ENCODE measurements at regions not wholly inside any gene's neighbourhood (a gene's known extent, or its start where the extent isn't known, plus 50 kb on each side); places are given as distances from the start of the nearest gene placed in this dataset.
"Not testable (repeated sequence)": the region's sequence is repeated elsewhere in the genome, so short reads cannot be mapped to it uniquely, and the experiment has no call there.

GRCh38 chr1:177464686-177465085 is 293.9 kb downstream of the BRINP2 start:
- DNase-seq: no peak

DNA sequence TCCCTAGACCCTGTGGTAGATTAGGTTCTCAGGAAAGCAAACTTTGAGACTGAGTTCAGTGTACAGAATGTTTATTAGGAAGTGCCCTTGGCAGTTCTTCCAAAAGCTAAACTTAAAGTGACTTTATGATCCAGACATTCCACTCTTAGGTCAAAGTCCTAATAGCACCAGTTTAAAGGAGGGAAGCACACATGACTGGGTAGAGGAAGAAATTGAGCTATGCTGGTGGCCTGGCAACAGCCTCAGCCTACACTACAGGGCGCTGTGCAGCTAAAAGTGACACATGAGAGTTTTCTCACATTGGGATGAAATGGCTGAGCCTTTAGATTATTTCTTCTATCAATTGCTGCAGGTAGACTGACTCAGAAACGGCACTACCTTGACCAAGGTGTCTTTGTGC is 280.4 kb downstream of the BRINP2 start:
- DNase-seq: no peak

DNA sequence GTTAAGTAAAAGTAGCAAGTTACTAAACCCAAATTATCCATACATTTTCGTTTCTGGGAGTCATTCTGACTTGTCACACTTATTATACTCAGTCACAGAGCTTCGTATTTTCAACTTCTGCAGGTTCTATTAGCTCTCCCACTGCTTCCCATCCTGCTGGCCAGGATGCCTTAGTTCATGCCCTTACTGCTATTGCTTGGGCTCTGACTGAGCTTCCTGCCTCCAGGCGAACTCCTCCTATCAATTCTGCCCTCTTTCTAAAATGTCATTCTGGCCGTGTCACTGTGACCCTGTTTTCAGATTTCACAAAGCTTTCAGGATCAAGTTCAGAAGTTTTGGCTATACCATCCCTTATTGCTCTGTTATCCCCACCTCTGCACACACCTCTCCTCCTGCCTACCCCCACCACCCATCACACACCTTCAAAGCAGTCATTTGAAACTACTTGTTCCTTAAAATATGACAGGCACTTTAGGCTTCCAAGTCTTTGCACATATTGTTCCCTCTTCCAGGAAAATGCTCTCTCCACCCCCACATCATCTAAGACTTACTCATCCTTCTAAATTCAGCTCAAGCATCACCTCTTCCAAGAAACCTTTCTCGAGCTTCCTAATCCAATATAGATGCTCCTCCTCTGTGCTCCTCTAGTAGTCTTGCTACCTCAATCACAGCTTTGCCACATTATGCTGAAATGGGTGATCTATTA is 278.0 kb downstream of the BRINP2 start:
- DNase-seq: no peak

GRCh38 chr1:177448036-177448615 is 277.4 kb downstream of the BRINP2 start:
- no peak for DNase-seq

DNA sequence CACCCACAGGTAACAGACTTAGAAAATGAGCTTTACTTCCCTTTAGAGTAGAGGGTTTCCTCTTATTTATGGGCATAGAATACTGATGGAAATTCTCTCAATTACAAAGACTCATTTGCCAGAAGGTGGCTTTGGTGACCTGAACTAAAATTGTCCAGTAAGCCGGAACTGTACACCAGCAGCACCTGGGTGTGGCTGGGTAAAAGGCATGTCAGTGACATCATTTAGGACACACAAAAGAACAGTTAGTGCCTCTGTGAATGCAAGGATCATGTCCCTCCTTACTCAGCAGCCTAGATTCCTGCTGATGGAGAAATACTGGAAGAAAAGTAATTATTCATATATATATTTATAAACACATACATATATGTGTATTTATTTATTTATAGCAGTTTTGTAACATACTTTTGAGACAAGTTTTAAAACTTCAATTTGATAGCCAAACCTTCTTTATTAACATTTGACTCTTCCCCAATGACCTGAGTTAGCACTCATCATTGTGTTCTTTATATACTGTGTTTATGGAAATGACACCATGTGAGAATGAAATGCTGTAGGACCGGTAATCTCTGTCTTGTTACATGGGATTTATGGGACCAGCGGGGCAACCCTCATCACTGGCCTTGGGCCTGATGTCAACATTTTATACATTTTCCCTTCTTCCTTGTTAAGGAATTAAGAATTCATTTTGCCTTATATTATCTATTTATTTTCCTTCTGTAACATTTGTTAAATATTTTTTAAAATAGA is 274.4 kb downstream of the BRINP2 start:
- no peak for DNase-seq

DNA sequence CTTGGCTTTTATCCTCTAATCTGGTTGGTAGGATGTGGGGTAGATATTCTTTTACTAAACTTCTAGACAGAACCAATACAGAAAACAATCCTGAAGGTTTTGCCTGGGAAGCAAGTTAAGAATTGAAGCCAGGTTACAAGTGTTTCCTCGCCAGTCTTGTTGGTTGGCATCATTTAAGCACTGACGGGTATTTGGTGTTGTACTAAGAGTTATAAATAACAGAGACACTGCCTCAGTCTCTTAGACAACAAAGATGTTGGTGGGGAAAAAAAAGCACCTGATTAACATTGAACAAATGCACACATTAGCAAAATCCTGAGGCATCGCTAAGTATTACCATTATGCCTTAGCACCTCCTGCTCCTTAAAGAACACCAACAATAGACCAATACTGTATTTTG is 272.2 kb downstream of the BRINP2 start:
- no peak for DNase-seq

DNA sequence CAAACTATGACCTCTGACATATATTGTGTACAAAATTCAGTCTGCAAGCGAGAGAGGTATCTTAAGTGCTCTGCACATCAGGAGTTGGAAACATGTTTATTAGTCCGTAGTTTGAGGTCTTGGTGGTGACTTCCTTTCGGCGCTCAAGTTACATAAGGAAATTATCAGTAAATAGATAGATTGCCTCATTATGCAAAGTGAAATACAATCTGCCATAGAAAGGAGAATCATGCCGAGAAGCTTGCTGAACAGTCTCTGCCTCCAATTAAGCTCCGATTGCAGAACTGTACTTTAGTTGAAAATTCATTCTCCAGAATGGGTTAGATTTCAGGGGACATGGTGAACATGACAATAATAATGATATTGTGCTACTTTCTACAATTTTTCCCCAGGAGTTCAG is 271.8 kb downstream of the BRINP2 start:
- DNase-seq: no peak

- no peak for DNase-seq
These were observed 270.5 kb downstream of the BRINP2 start for GRCh38 chr1:177441281-177441680.

- DNase-seq: no peak
These were observed 270.1 kb downstream of the BRINP2 start for GRCh38 chr1:177440821-177441220.

GRCh38 chr1:177439301-177439700 is 268.5 kb downstream of the BRINP2 start:
- DNase-seq: no peak

GRCh38 chr1:177435364-177435763 is 264.6 kb downstream of the BRINP2 start:
- DNase-seq: no peak

DNA sequence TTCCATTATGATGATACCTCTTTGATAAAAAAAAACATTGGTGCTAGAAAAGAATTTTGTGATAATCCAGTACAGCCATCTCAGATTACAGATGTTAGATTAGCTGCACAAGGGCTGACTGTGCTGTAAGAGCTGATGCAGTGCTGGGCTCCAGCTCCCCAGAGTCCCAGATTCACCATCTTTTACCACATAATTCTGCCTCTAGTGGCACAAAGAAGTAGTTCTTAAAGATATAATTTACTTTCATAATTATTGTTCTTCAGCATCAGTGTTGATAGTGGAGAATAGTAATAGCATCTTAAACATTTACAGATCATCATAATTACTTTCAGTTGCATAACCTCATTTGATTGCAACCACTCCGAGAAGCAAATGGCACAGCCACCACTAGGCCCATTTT is 262.1 kb downstream of the BRINP2 start:
- DNase-seq: no peak

GRCh38 chr1:177431123-177431522 is 260.4 kb downstream of the BRINP2 start:
- no peak for DNase-seq

DNA sequence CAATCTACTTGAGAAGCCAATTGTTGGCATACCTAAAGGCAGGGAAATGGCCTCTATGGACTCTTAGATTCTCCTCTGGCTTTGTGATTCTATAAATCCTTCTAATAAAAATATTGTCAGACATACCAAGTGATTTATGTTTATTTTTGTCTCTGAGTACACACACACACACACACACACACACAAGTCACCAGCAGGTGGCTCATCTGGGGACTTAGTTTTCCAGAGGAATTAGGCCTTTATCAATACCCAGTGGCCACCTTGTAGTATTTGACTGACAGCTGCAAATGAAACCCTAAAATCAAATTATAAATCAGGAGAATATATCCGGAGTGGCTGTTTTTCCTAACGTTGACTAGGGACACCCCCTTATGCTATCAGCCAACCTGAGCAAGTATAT is 258.5 kb downstream of the BRINP2 start:
- no peak for DNase-seq

DNA sequence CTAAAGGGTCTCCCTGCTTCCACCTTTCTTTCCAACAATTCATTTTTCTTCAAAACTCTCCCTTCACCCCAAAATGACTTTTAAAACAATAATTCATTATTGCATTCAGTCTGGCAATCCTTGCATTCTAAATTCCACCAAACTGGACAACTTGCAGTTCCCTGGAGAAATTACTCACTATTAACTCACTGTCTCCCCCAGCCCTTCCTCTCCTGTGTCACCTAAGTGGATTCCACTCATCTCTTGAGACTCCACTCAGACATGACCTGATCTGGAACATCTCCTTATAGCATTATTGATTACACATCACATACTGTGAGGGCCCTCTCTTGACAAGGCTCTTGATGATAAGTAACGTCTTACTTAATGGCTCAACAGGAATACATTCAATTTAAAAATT is 257.1 kb downstream of the BRINP2 start:
- no peak for DNase-seq

DNA sequence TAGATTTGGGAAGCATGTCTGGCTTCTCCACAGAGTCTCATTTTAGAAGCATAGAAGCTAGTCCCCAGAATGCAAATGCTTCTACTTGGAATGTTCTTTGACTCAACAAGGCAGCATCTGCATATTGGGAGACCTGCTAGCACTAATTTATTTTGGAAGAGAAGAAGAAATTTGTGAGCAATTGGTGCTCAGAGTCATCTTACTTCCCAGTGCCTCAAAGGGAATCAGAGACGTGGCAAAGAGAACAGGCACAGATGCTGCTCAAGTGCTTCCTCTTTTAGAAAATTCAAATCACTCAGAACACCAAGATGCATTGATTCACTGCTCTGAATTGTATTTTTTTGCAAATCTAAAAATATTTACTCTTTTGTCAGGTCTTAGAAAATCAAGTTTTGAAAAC is 255.7 kb downstream of the BRINP2 start:
- DNase-seq: no peak

DNA sequence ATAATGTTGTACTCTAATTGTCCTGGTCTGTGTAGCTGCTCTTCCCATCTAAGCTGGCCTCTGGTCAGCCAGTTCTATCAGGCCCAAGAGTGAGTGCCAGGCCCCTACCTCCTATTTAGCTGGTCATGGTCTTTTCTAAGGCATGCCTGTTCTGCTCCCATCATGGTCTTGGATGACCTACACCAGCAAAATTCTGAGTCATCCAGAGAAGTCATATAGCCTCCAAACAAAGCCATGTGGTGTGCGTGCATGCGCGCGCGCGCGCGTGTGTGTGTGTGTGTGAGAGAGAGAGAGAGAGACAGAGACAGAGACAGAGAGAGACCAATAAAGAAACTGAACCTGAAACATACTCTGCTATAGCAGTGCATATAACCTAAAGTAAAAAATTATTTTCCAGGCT is 254.4 kb downstream of the BRINP2 start:
- no peak for DNase-seq

DNA sequence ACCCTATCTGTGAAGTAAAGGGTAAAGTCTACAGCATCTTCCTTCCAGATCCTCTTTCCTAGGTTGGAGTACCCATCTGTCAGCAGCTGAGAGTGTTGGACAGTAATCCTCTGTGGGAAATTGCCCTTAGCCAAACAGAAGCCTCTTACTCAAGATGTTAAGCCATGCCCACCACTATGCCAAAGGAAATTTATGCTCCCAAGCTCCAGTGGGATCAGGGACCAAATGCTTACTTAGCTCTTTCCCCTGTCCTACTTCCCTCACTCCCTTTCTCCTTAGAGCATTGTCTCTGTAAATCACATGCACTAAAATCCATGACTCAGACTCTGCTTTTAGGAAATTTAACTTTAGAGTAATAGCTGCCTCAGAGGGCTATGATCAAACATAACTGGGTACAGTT is 254.0 kb downstream of the BRINP2 start:
- DNase-seq: no peak

GRCh38 chr1:177423090-177423489 is 252.3 kb downstream of the BRINP2 start:
- DNase-seq: no peak

DNA sequence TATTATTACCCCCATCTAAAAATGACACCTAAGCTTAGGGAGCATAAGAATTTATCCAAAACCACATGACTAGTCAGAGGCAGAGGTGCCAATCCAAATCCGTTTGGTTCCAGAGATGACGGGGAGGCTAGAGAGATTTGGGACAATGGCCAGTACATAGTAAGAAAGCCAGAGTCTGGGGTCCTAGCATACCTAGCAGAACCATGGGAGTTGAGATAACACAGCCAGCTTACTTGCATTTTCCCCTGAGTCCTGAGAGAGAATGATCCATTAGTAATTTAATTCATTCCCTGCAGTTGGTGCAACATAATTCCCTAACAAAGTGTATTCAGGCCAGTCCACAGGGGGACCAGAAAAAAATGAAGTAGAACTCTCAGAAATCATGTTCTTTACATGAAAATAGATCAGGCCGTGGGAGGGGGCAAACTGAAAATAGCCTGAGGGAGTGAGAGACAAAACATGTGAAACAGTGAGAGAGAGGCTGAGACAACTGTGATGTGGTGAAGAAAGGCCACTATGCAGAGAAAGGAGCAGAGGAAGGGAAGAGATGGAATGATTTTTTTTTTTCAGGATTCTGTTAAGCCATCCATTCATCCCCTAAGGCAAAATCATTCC is 243.3 kb downstream of the BRINP2 start:
- DNase-seq: no peak

- DNase-seq: no peak
These were observed 240.6 kb downstream of the BRINP2 start for GRCh38 chr1:177411381-177411780.

GRCh38 chr1:177410179-177410766 is 239.5 kb downstream of the BRINP2 start:
- no peak for DNase-seq

GRCh38 chr1:177406323-177406722 is 235.6 kb downstream of the BRINP2 start:
- DNase-seq: not testable (repeated sequence)
